Smooth muscle cell (in vitro differentiated cells): ENCODE measurements at regions not wholly inside any gene's neighbourhood (a gene's known extent, or its start where the extent isn't known, plus 50 kb on each side); places are given as distances from the start of the nearest gene placed in this dataset.

Source experiments
- DNase-seq: peaks from one replicate; lab custom pipeline; 2025; ENCODE audit not compliant: unreplicated experiment; lab: John Stamatoyannopoulos, UW
- H2AFZ ChIP-seq: fragments of 200-600 bp; sonication (generic); 2 replicates; pipeline ENCODE4 v1.6.0; 2016; ENCODE audit warnings: antibody characterized with exemption, low read depth, mild to moderate bottlenecking
- H3F3A ChIP-seq: fragments of 200-600 bp; sonication (generic); 2 replicates; pipeline ENCODE4 v1.6.0; 2017; ENCODE audit warnings: antibody characterized with exemption, low read depth
- H3K27ac ChIP-seq: fragments of 200-600 bp; sonication (generic); 2 replicates; pipeline ENCODE4 v1.5.1; 2016; ENCODE audit warnings: low read depth, mild to moderate bottlenecking
- H3K27me3 ChIP-seq: fragments of 200-600 bp; sonication (generic); 2 replicates; pipeline ENCODE4 v1.6.1; 2016; ENCODE audit warnings: low read depth, mild to moderate bottlenecking
- H3K36me3 ChIP-seq: fragments of 200-600 bp; sonication (generic); 2 replicates; pipeline ENCODE4 v1.5.1; 2016; ENCODE audit warnings: low read depth
- H3K4me1 ChIP-seq: fragments of 200-600 bp; sonication (generic); 2 replicates; pipeline ENCODE4 v1.5.1; 2016; ENCODE audit warnings: low read depth
- H3K4me2 ChIP-seq: fragments of 200-600 bp; sonication (generic); 2 replicates; pipeline ENCODE4 v1.6.0; 2016; ENCODE audit warnings: mild to moderate bottlenecking
- H3K4me3 ChIP-seq: fragments of 200-600 bp; sonication (generic); 2 replicates; pipeline ENCODE4 v1.5.1; 2016; ENCODE audit warnings: mild to moderate bottlenecking
- H3K79me2 ChIP-seq: fragments of 200-600 bp; sonication (generic); 2 replicates; pipeline ENCODE4 v1.6.0; 2016; ENCODE audit warnings: low read depth, mild to moderate bottlenecking
- H3K9ac ChIP-seq: fragments of 200-600 bp; sonication (generic); 2 replicates; pipeline ENCODE4 v1.6.0; 2016; ENCODE audit warnings: low read depth
- H3K9me3 ChIP-seq: fragments of 200-600 bp; sonication (generic); replicated peaks from 2 replicates; pipeline ENCODE4 v1.5.1; 2016; ENCODE audit warnings: low read depth
- H4K20me1 ChIP-seq: fragments of 200-600 bp; sonication (generic); 2 replicates; pipeline ENCODE4 v1.6.0; 2016; ENCODE audit warnings: low read depth
- CTCF ChIP-seq: fragments of 200-600 bp; sonication (generic); IDR thresholded peaks from 2 replicates; pipeline ENCODE4 v1.5.1; 2017; ENCODE audit warnings: borderline replicate concordance, mild to moderate bottlenecking, antibody characterized with exemption; ENCODE audit not compliant: insufficient read depth, poor library complexity, severe bottlenecking
- WGBS: methylation state at CpG from one replicate; pipeline ENCODE4 v1.1.7; 2016; ENCODE audit warnings: low lambda C conversion rate; 5-methylcytosine and 5-hydroxymethylcytosine counted together

- peaks cover 8% of the 10 kb centered on the region for H3K4me1 ChIP-seq
- H3K4me2 ChIP-seq, result no peak overlapping the region
- no peaks in the 10 kb centered on the region for H3K27me3 ChIP-seq
- no peak overlapping the region for H2AFZ ChIP-seq
- H3K4me3 ChIP-seq, result no peak overlapping the region
- no peaks in the 10 kb centered on the region for H3K36me3 ChIP-seq
- H3K27ac ChIP-seq, result no peak overlapping the region
- no peak for TF ChIP-seq CTCF
- no peak overlapping the region for H3K9ac ChIP-seq
- H3K9me3 ChIP-seq, result no peaks in the 10 kb centered on the region
- no peaks in the 10 kb centered on the region for H3F3A ChIP-seq
- H4K20me1 ChIP-seq, result no peaks in the 10 kb centered on the region
- WGBS, result 97% methylated on average over 4 of the region's 4 CpGs
- no peaks in the 10 kb centered on the region for H3K79me2 ChIP-seq
- no peak for DNase-seq
These were observed 96.2 kb upstream of the RUNX3 start for GRCh38 chr1:25026304-25026703.

GRCh38 chr1:25024615-25025350 lies 94.7 kb upstream of the RUNX3 start:
- Histone ChIP-seq H2AFZ (no peak overlapping the region), H3F3A (no peaks in the 10 kb centered on the region), H3K79me2 (no peaks in the 10 kb centered on the region), H3K4me2 (no peak overlapping the region), H3K9me3 (no peaks in the 10 kb centered on the region), H3K4me1 (peaks cover 8% of the 10 kb centered on the region), H3K36me3 (no peaks in the 10 kb centered on the region), H3K9ac (no peak overlapping the region), H3K27ac (no peak overlapping the region), H4K20me1 (no peaks in the 10 kb centered on the region), H3K27me3 (no peaks in the 10 kb centered on the region), H3K4me3 (no peak overlapping the region)
- 78% methylated on average over 15 of the region's 15 CpGs for WGBS
- DNase-seq, result no peak
- no peak for TF ChIP-seq CTCF

GRCh38 chr1:25023826-25024225 lies 93.8 kb upstream of the RUNX3 start:
- no peak overlapping the region for H3K27ac ChIP-seq
- H3K4me2 ChIP-seq, result no peak overlapping the region
- DNase-seq, result no peak
- no peaks in the 10 kb centered on the region for H3F3A ChIP-seq
- H3K27me3 ChIP-seq, result no peaks in the 10 kb centered on the region
- no peak for TF ChIP-seq CTCF
- no peaks in the 10 kb centered on the region for H3K9me3 ChIP-seq
- no peaks in the 10 kb centered on the region for H4K20me1 ChIP-seq
- no peaks in the 10 kb centered on the region for H3K36me3 ChIP-seq
- H3K9ac ChIP-seq, result no peak overlapping the region
- 94% methylated on average over 5 of the region's 5 CpGs for WGBS
- H2AFZ ChIP-seq, result no peak overlapping the region
- no peak overlapping the region for H3K4me3 ChIP-seq
- H3K4me1 ChIP-seq, result peaks cover 8% of the 10 kb centered on the region
- no peaks in the 10 kb centered on the region for H3K79me2 ChIP-seq

- Histone ChIP-seq H3K27ac (peak overlapping the region; percentile 88), H3K27me3 (no peaks in the 10 kb centered on the region), H2AFZ (no peak overlapping the region), H3K79me2 (no peaks in the 10 kb centered on the region), H4K20me1 (no peaks in the 10 kb centered on the region), H3K9ac (peak overlapping the region; percentile 23), H3F3A (no peaks in the 10 kb centered on the region), H3K4me2 (no peak overlapping the region), H3K4me1 (peaks cover 8% of the 10 kb centered on the region), H3K9me3 (no peaks in the 10 kb centered on the region), H3K36me3 (no peaks in the 10 kb centered on the region), H3K4me3 (no peak overlapping the region)
- no peak for DNase-seq
- WGBS, result 66% methylated on average over 6 of the region's 6 CpGs
- TF ChIP-seq CTCF, result no peak
These were observed 93.1 kb upstream of the RUNX3 start for GRCh38 chr1:25023190-25023578.
